HG03432 (cell line): ENCODE measurements at regions not wholly inside any gene's neighbourhood (a gene's known extent, or its start where the extent isn't known, plus 50 kb on each side); places are given as distances from the start of the nearest gene placed in this dataset.
"Not testable (repeated sequence)": the region's sequence is repeated elsewhere in the genome, so short reads cannot be mapped to it uniquely, and the experiment has no call there.

ENCODE experiments used
- ATAC-seq: cut with Tn5 transposase; IDR thresholded peaks from one replicate; pipeline ENCODE4 v1.9.1; 2021; ENCODE audit warnings: mild to moderate bottlenecking, moderate library complexity; ENCODE audit not compliant: unreplicated experiment

GRCh38 chr22:22193923-22194322 lies 50.7 kb upstream of the VPREB1 start:
- ATAC-seq = no peak

- not testable (repeated sequence) for ATAC-seq
These were observed 51.1 kb upstream of the VPREB1 start for GRCh38 chr22:22193462-22193861.

GRCh38 chr22:22193006-22193405 lies 51.6 kb upstream of the VPREB1 start:
- ATAC-seq = not testable (repeated sequence)

- ATAC-seq = not testable (repeated sequence)
These were observed 54.8 kb upstream of the VPREB1 start for GRCh38 chr22:22189796-22190195.

- ATAC-seq = not testable (repeated sequence)
These were observed 56.7 kb upstream of the VPREB1 start for GRCh38 chr22:22187863-22188262.

- ATAC-seq = no peak
These were observed 57.3 kb upstream of the VPREB1 start for GRCh38 chr22:22187299-22187698.

- ATAC-seq = no peak
These were observed 58.6 kb upstream of the VPREB1 start for GRCh38 chr22:22185844-22186499.

GRCh38 chr22:22185217-22185616 lies 59.4 kb upstream of the VPREB1 start:
- no peak for ATAC-seq

GRCh38 chr22:22184277-22184807 lies 60.2 kb upstream of the VPREB1 start:
- no peak for ATAC-seq

- no peak for ATAC-seq
These were observed 61.7 kb upstream of the VPREB1 start for GRCh38 chr22:22182990-22183264.

- ATAC-seq = no peak
These were observed 62.2 kb upstream of the VPREB1 start for GRCh38 chr22:22182218-22182989.

- ATAC-seq = no peak
These were observed 63.2 kb upstream of the VPREB1 start for GRCh38 chr22:22181341-22181850.

GRCh38 chr22:22180738-22181285 lies 63.8 kb upstream of the VPREB1 start:
- ATAC-seq = no peak

- no peak for ATAC-seq
These were observed 64.7 kb upstream of the VPREB1 start for GRCh38 chr22:22179858-22180257.

- ATAC-seq = no peak
These were observed 65.6 kb upstream of the VPREB1 start for GRCh38 chr22:22178992-22179391.

GRCh38 chr22:22178355-22178965 lies 66.1 kb upstream of the VPREB1 start:
- ATAC-seq = no peak

GRCh38 chr22:22176929-22177616 lies 67.5 kb upstream of the VPREB1 start:
- ATAC-seq = no peak

- not testable (repeated sequence) for ATAC-seq
These were observed 71.5 kb upstream of the VPREB1 start for GRCh38 chr22:22172896-22173628.

- no peak for ATAC-seq
These were observed 73.0 kb upstream of the VPREB1 start for GRCh38 chr22:22171357-22172218.
